GM19043 (cell line): ENCODE measurements at regions not wholly inside any gene's neighbourhood (a gene's known extent, or its start where the extent isn't known, plus 50 kb on each side); places are given as distances from the start of the nearest gene placed in this dataset.
"Not testable (repeated sequence)": the region's sequence is repeated elsewhere in the genome, so short reads cannot be mapped to it uniquely, and the experiment has no call there.

Experiments
- ATAC-seq: cut with Tn5 transposase; IDR thresholded peaks from one replicate; pipeline ENCODE4 v1.9.1; 2021; ENCODE audit warnings: low read depth; ENCODE audit not compliant: unreplicated experiment

DNA sequence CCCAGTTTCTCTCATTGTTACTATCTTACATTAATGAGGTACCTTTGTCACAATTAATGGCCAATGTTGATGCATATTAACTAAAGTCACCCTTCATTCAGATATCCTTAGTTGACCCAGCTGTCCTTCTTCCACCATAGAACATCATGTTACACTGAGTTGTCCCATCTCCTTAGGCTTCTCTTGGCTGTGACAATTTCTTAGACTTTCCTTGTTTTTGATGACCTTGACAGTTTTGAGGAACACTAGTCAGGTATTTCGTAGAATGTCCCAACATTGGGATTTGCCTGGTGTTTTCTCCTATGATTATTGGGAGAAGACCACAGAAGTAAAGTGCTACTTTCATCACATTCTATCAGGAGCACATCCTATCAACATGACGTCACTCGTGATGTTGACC, 261.8 kb downstream of the BCL2L11 start:
- not testable (repeated sequence) for ATAC-seq

DNA sequence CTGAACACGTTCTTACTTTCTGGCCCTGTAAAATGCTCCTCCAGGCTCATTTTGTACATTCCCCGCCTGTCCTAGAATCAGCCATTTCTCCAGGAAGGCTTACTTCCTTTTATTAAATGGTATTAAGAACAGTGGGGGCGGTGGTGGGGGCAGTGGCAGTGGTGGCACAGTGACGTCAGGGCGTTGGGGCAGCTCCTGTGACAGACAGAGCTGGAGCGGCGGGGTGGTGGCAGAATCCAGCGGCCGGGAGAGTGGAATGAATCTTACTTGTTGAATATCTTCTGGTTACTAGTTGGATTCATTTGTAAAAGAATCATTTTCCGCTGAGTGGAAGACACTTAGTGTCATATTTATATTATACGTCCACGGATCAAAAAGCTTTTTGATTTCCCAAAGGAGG, 262.6 kb downstream of the BCL2L11 start:
- ATAC-seq, result not testable (repeated sequence)

DNA sequence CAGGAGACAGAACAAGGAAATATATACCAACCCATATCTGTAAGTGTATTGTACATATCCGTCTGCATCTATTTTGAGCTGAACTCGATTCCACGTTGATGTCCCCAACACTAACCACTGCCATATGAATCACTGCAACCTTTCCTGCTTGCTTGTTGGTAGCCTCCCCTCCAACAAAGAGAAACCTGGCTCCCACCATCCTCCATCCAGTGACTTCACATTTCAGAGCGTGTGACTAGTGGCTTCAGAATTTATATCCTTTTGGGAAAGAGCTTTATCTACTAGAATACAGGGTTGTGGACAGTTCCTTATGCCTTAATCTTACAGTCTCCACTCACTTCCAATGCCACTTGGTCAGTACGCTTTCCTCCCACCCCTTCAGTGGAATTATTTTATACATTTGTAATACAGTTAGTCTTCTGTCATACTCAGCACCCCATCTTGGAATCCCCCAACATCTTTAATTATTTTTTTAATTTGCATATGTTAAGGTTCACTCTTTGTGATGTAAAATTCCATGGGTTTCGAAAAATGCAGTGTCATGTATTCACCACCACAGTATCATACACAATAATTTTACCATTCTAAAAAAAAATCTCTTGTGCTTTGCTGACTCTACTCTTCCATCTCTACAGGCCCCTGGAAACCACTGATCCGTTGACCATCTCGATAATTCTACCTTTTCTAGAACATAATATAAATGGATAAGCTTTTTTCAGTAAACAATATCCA, 264.7 kb downstream of the BCL2L11 start:
- not testable (repeated sequence) for ATAC-seq

DNA sequence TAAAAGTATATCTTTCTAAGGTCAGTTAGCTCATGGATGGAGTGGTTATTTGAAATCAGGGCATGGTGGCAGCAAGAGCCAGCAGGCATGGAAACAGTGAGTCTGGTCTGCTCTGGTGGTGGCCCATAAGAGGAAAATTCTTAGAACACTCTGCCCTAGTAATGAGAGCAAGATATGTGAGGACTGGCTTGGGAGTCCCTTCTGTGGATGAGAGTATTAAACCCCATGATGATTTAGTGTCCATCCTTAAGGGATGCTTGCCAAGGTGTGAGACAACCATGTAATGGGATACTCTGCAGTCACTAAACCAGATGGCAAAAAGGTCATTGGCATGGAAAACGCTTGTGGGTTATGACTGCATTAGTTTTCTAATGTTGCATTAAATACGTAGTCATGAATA, 269.9 kb downstream of the BCL2L11 start:
- ATAC-seq, result not testable (repeated sequence)

DNA sequence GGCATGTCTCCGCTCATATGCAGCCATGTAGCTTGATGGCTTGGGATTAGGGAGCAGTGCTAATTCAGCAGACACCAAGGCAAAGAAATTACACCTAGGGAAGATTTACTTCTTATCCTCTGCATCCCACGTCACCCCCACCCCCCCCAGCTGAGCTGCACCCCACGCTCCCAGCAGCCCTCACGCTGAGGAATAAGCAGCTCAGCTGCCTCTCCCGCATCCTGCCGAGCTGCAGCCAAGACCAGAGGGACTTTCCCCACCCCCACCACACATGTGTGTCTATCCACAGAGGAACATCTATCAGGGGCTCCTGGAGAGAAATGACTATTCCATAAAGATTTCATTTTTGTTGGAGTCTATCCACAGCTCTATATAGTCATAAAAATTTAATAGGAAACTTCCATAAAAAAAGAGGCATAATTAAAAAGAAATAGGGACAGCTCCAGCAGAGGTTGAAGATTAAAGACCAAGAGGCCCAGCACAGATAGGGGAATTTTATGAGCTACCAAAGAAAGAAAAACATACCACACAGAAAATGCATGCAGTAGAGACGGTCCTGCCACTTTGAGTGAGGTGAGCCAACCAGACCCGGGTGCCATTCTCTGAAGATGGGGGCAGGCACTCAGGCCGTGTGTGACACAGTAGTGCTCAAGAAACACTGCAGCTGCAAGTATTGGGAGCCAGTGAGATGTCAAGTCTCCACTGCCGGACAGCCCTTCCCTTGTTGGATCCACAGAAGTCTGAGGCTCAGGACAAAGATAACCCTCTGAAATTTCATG, 274.8 kb downstream of the BCL2L11 start:
- not testable (repeated sequence) for ATAC-seq

DNA sequence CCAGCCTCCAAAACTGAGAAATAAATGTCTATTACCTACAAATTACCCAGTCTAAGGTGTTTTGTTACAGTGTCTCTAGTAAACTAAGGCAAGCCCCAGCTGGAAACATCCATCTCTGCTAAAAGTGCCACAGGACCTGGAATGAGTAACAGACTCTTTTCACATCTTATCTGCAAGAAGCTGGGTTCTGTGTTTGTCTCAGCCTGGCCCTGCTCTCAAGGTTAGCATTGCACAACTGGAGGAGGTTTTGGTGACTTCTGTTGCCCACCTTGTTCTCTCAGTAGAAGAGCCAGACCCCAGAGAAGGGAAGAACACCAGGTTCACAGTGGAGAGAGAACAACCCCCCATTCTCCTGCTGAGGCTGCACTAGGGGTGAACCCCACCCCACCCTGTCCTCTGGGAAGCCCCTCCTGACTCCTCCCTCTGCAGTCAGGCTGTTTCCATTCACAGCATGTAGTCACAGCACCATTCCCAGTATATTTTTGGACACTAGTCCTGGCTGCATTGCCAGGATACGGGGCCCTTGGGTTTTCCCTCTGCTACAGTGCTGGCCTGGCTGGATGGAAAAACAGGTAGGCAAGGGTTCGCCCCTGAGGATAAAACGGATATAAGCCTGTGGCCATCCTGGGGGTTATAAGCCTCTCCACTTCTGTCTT, 280.0 kb downstream of the BCL2L11 start:
- ATAC-seq, result not testable (repeated sequence)

DNA sequence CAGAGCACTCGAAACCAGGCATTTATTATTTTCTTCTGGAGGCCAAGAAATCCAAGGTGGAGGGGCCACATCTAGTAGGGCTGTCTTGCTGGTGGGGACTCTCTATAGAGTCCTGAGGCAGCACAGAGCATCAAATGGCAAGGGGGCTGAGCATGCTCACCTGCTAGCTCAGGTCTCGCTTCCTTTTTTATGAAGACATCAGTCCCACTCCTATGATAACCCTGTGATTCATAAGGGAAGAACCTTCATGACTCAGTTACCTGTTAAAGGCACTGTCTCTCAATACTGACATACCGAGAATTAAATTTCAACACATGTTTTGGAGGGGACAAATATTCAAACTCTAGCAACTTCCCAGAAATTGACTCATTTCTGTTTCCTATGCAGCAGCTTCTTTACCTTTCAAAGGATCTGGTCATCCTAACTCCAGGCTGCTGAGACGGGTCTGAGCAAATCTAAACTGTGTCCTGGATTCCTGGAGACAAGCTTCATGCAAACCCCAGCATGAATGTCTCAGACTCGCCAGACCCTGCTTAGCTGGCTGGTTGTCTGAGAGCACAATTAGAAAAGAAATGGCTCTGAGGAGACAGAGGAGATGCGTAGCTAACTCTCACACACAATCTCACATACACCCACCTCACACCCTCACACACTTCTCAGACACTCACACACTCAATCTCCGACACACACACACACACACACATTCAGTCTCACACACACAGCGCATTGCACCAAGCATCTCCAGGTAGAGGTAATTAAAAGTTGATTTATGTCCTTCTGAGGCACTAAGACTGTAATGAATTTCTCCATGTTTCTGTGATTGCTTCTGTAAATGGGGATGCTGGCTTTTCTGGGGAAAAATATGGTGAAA, 280.8 kb downstream of the BCL2L11 start:
- ATAC-seq, result not testable (repeated sequence)

DNA sequence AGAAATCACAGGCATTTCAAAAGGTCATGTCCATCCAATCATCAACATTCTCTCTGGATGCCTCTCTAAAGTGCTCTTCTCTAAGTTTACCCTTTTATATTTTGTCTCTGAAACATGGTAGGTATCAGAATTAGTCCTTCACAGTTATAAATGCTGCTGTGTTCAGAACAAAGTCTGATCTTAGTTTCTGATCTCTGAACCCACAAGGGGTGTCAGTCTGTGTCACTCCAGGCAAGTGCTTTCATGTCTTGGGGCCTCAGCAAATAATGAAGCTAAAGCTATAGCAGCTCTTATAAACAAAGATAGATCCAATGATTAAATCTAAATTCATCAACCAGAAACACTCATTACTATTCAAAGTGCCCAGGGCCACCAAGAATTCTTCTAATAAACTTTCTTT, 281.7 kb downstream of the BCL2L11 start:
- ATAC-seq, result not testable (repeated sequence)

DNA sequence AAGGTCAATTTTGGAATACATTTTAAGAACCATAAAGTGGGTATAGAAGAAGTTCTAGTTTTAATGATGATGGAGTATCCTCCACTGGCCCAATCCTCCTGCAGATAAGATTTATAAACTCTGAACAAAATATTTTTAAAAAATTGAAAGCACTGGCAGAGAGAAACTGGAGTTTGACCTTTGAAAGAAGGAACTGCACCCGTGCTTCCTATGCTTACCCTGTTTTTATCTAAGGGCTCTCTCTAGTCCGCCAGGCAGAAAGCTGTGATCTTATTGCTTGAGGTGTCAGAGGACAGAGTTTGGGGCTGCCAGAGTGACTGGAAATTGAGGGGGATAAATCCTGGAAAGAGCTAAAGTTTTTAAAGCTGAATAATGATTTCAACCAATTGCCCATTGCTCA, 282.6 kb downstream of the BCL2L11 start:
- ATAC-seq, result not testable (repeated sequence)

DNA sequence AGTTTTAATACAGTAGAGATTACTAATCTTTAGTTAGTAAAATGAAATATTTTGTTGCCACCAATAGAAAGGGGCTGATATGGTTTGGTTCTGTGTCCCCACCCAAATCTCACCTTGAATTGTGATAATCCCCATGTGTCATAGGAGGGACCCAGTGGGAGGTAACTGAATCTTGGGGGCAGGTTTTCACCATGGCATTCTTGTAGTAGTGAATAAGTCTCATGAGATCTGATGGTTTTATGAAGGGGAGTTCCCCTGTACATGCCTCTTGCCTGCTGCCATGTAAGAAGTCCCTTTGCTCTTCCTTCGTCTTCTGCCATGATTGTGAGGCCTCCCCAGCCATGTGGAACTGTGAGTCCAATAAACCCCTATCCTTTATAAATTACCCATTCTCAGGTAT, 285.9 kb downstream of the BCL2L11 start:
- not testable (repeated sequence) for ATAC-seq

DNA sequence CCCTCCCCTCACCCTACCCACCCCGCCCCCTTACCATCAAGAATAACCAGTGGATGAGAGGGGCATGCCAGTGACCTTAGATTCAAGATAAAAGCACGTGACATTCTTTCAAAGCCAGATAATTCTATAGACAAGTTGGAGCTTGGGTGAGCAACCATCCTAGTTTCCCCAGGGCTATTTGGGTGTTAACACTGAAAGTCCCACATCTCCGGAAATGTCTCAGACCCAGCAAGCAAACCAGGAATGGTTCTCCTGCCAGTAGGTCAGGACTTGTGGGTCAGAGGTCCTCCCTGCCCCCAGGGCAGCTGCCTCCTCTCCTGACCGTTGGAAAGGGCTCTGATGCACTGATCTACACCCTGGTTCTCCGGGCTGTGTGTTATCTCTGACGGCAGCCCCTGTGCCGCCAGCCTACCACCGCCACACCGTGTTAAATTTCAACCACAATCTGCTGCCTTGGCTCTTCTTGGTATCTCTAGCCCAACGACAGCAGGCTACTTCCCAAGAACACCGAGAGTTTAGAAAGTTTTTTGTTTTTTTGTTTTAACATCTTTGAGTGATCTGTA, 287.0 kb downstream of the BCL2L11 start:
- not testable (repeated sequence) for ATAC-seq

DNA sequence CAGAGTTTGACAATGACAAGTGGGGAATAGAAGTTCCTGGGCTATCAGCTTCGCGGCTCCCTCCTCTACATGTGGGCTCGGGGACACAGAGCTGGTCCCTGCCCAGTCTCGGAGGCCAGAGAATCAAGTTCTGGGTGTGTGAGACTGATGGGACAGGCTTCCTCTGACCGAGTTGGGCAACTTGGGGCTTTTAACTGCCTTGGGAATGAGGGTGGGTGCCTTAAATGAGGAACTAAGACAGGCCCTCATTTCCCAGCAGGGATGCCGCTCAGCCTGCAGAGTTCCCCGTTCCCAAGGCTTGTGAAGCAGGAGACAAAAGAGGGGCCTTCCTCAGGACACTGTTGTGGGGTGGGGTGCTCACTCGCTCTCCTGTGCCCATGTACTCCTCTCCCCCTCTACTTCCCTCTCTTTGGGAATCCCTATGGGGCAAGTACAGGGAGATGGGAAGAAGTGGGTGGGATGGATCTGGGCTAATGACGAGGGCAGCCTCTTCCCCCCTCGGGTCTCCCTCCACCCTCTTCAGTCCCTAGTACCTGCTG, 290.2 kb downstream of the BCL2L11 start:
- ATAC-seq, result not testable (repeated sequence)

DNA sequence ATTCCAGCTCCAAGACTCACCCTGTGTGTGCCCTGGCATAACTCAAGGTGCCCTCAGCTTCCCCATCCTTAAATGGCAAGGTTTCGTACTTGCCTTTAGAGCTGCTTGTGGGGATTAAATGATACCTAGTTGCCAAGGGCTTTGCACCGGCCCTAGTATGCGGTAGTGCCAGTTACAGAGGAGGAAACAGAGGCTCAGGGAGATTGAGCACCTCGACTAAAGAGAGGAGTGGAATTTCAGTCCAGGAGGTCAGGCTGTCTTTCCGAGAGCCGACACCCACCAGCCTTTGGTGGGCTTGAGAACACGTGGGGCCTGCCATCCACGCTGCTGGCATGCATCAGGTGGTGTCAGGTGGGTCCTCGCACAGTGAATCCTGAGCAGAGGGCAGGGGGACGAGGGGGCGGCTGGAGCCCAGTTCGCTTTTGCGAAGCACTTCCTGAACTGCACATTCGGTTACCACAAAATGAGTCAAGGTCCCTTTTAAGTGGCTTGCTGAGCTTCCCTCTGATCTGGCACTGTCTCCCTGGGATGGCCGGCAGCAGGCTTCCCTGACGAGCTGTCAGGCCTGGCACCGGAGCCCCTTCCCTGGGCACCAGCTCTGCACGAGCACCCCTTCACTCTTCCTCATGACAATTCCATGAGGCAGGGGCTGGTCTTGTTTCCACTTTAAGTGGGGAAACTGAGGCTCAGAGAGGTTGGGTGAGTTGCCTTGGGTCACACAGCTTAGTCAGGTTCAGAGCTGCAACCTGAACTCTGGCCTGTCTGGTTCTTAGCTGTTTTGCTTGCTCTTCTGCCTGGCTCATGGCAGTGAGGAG, 291.4 kb downstream of the BCL2L11 start:
- not testable (repeated sequence) for ATAC-seq

DNA sequence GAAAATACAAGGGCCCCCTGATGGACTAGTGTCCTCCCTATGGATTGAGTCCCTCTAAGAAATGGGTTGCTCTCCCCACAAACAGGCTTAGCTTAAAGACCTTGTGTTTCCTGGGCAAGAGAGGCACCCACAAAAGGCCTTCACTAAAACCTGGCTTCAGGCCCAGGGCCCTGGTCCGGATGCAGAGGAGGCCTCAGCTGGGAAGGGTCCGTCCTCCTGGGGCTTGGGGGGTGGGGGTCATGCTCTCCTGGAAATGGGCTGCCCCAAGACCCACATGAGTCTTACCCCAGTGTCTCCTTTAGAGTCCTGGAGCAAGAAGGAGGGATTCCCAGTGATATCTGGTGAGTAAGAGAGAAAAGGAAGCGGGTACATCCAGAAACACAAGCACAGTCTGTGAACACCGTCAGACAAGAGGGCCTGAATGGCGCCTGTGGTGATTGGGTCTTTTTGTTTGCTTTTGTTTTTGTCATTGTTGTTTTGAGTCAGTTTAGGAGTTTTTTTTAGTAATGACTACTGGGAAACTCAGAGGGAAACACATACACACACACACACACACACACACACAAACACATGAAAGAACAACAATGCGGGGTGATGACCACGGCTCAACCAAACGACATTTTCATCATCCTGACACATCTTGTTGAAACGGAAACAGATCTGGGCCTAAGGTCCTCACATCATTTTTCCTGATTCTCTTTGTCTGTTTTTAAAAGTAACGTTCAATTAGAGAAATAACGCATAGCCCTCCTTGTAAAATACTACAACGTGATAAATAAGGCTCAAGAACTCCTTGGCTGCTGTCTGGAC, 292.3 kb downstream of the BCL2L11 start:
- ATAC-seq, result not testable (repeated sequence)

DNA sequence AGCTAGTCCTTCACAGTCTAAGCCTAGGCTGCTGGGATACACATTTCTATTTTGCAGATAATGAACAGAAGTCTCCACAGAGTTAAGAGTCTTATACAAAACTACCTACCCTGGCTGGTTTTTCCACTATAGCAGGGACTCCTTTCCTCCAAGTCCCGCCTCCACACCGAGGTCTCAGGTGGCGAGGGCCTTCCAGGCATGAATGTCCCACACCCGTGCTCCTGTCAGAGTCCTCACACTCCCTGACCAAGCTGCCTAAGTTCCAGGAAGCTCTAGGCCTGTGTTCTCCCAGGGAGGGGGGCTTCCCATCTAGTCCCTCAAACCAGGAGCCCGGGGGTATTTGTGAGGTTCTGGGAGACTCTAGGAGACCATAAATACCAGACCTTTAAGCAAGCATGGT, 293.2 kb downstream of the BCL2L11 start:
- ATAC-seq, result not testable (repeated sequence)

DNA sequence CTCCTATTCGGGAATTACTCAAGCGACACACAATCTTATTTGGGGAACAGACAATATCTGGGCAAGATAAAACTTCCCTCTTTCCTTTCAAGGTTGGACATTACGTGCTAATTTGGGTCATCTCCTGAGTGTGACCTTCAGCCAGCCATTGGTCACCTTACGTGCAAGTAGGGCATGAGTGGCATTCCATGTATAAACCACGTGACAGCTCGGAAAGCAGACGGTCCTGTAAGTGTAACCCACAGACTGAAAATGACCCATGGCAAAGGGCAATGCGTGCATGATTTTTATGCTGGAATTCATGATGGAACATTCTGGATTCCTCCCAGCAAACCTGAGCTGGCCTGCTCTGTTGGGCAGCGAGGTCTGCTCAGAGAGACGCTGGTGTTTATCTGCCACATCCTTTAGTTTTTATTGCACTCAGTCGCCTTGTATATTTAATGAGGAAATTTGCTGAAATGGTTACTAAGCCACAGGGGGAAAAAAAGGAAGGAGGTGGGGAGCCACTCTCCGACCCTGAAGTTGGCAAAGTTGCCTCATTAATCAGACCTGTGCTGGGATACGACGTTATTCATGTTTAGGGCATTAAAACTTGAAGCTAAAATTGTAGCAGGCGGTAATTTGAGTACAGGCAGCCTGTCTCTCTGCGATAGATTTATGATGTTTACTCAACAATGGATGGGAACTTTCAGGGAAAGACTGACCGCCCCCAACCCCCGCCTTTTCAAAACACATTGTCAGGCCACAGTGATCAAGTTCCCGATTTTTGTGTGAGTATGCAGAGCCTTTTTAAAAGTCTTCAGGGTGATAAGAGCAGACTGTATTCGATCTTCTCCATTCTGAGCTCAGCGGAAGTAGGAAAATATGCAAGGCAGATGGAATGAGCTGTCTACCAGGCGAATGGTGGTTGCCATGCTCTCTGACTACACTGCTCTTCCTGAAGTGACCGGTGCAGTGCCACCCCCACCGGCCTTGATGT, 295.3 kb downstream of the BCL2L11 start:
- not testable (repeated sequence) for ATAC-seq

DNA sequence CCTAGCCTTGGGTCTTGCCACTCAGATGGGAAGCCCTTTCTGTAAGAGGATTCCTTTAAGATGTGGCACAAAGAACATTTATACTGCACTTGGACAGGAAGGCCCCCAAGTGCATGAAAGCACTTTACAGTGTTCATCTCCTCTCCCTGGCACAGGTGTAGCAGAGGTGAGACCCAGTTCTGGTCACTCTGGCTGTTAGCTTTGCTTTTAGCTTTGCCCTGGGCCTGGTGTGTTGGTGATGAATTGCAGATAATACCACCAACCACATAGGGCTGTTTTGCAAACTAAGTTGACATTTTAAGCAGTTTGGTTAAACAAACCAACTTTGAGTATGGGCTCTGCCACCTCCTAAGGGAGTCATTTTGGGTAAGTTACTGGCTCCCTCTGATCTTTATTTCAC, 296.3 kb downstream of the BCL2L11 start:
- not testable (repeated sequence) for ATAC-seq
